HG03565 (cell line): ENCODE measurements at regions not wholly inside any gene's neighbourhood (a gene's known extent, or its start where the extent isn't known, plus 50 kb on each side); places are given as distances from the start of the nearest gene placed in this dataset.

Source experiments
- ATAC-seq: cut with Tn5 transposase; IDR thresholded peaks from one replicate; pipeline ENCODE4 v1.9.1; 2021; ENCODE audit warnings: mild to moderate bottlenecking, moderate library complexity; ENCODE audit not compliant: unreplicated experiment

DNA sequence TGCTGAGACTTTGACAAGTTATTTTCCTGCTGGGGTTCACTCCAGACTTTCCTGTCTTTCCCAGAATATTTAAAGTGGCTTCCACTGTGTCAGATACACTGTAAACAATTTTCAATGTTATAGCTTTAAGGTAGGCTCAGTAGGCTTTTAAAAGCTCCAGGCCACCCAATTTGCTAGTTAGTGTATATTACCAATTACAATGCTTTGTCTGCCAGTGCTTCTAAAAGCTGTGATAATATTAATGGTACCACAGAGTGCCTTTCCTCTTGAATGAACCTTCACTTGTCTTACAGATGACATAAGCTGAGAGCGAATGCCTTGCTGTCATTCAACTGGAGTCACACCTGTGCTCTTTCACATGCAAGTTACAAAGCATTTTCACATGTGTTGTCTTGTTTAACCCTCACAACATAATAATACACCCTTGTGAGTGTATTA, 239.7 kb upstream of the HTR2A start:
- ATAC-seq: no peak

DNA sequence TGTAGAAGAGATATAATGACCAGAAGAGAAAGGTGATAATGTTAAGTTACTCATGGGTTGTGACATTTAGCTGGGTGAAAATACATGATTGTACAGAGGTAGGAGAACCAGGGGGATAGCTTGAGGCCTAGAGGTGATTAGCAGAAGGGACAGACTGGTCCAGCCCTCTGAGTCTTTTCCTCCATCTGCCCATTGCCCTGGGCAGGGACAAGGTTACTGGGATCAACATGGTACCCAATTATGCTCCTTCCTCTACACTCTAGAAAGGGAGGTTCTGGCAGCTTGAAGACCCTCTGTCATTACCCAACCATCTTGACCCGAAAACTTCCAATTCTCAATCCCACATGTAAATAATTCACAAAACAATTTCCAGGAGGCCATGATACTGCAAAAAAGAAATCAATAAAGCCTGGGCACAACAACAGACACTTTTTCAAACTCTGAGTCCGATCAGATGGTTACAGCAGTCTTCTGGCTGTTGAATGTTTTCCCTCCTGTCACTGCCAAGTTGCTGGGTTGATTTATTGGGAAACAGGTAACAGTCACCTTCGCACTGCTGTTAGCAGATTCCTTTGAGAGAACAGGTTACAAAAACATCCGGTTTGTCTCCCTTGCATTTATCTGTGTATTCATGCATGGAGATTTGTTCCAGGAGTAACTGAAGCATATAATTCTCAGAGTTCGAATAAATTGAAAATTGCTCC, 239.1 kb upstream of the HTR2A start:
- ATAC-seq: no peak

DNA sequence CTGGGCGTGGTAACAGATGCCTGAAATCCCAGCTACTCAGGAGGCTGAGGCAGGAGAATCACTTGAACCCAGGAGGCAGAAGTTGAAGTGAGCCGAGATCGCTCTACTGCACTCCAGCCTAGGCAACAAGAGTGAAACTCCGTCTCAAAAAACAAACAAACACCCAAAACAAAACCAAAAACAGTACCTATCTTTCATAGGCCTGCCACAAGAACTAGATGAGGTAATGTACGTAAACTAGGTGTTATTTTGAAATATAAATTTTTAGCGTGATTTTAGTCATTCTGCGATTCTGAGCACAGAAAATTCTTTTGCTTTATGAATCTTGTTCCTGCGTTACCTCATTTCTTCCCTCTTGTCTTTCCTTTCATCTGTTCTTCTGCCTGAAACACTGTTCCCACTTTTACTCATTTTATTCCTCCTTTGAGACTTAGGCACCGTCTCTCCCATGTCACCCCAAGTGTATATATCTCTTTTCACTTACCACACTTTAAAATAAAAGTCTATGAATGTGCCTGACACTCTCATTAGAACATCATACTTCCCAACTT, 238.2 kb upstream of the HTR2A start:
- ATAC-seq: peak; percentile 54

DNA sequence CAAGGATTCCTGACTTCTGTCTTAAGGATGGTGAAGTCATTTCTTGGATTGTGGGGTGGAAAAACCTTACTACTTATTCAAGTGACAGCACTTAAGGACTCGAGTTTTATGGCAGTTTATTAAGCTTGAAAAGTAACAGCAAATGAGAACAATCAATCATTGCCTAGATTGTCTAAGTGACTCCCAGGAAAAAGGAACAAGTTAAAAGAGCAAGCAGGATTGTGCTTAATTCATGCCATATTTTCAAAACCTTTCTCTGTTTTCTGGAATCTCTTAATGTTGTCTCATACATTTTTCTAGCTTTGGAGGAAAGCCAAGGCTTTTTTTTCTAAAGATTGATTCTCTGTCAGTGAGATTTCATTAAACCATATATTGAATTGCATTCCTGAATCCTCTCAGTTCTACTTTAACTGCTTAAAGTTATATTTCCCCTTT, 236.2 kb upstream of the HTR2A start:
- ATAC-seq: no peak

DNA sequence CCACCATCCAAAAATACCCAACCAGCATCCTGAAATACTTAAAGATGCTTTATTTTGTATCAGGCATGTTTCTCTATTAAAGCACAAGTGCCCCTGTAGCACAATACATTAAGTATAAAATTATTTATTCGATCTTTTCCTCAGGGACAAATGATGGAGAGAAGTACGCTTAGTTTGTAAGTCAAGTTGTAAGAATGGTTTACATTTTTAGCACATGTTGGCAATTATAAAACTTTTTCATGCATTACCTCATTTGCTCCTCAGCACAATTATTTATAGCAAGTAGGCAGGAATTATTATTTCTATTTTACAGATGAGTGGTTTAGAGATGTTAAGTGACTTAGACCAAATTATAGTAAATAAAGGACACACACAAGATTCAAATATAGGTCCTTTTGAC, 232.6 kb upstream of the HTR2A start:
- no peak for ATAC-seq

DNA sequence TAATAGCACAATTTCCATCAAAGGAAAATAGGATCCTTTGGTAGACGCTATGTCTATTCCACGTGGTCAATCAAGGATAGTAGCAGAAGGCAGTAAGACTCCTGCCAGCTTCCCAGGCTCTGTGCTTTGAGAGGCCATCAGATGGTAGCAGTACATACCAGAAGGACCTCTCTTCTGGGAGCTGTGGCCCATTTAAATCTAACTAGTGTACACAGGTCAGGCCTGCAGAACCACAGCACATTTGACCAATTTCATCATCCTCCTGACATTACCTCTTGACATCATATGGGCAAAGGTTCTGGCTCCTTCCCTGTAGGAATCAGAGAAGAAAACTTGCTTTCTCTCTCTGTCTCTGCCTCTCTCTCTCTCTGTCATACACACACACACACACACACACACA, 229.6 kb upstream of the HTR2A start:
- no peak for ATAC-seq

DNA sequence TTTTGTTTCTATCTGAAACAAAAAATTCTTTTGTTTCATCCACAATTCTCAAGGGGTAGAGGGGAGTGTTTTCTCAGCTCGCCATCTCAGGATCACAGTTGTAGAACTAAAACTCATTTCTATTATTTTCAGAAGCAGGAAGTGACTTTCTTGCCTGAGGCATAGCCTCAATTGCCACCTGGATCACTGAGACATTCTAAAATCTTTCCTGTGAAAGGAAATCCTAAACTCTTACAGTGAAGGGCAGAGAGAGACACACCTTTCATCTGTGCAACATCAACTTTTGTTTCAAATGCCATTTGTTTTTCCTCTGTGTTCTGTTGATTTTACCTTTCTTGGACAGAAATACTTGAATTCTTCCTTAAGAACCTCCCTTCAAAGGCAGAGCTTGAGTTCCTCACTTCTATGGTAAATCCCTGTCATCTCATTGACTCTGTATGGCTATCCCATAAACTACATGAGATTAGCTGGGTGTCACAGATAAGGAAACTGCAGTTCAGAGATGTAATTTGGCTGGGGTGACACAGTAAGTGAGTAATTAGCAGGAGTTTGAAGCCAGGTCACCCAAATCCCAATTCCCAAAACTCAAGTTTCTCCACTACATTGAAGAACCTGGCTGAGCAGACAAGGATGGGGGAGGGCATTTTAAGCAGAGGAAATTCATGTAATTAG, 224.4 kb upstream of the HTR2A start:
- no peak for ATAC-seq

DNA sequence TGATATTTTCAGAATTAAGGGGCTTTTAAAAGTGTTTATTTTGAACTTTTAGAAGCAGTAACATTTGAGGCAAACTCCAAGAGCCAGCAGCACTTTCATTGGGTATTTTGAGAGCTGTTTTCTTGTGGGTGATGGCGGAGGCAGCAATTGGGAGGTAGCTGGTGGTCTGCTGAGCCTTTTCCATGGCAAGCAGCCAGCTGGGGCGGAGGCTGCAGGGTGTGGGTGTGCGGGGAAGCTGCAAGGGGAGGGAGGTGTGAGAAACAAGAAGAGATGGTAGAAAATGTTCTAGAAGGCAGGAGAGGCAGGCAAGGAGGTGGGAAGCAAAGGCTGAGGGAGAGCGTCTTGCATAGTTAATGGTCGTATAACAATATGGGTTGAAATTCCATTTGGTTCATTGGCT, 223.4 kb upstream of the HTR2A start:
- ATAC-seq: no peak

DNA sequence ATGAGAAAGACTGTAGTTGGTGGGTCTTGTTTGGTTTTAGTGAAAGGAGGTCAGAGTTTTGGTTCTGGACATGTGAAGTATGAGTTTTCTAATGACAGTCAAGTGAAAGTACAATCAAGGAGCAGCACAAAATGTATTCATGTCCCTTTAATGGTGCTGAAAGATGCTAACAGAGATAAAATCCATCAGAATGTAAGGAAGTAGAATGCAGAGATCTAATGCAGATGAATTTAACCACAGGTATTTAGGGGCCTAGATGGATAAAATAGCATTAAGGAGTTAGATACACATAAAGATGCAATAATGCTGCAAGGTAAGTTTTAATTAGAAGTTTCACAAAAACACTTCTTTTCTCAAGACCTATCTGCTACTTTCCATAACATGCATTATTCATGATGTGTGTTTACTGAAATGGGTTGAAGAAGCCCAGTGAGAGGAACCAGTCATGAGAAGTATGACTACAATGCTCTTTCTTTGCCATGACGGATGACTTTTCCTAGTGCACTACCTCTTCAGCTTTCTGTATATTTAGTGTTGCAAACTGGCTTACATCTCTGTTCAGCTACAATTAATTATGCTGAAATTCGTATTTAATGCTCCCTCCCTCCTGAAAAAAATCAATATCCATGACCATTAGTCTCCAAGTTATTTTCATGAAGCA, 222.9 kb upstream of the HTR2A start:
- ATAC-seq: no peak

DNA sequence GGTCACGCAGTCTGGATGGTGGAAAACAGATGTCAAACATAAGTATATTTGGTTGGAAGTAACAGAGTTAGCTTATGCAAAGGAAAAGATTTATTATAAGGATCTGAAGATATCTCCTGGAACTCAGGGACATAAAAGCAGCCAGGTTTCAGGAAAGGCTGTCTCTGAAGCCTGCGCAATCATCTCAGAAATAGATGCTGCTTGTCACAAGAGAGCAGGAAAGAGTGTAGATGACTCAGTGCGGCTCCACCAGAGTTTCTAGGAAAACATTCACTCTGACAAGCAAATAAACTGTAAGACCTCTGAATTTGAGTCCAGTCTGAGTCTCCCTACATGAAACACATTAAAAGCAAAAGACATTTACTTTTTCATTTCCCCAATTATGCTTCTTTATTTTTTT, 220.4 kb upstream of the HTR2A start:
- no peak for ATAC-seq

DNA sequence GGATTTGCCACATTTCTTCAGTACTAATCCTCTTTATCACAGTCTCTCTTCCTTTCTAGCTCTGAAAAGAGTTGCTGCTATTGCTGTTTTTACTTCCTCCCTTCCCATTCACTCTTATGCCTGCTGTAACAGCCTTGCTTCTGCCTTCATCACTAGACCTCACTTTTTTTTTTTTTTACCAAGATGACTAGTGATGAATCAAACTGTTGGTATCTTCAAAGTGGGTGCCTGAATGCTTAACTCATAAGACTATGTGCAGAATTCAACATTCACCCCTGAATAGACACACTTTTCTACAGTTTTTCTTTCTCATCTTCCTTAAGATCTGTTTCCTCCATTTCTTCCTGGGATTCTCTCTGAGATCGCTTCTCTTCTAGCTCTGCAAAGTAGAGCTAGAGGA, 217.2 kb upstream of the HTR2A start:
- ATAC-seq: no peak

DNA sequence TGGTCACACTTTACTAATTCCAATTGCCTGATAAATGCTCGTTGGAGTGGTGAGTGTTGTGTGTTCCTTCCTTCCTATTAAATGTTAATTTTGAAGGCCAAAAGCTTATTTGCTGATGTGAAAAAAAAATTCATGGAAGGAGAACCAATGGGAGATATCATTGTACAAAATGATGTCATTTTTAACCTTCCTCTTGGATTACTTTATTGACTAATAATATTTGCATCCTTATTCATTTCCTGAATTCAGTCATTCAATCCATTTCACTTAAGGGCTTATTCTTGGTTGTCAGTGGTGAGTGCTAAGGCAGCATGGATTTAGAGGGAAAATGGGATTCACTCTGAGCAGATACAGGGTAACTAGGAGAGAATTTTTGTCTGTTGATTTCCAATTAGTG, 216.0 kb upstream of the HTR2A start:
- ATAC-seq: no peak

DNA sequence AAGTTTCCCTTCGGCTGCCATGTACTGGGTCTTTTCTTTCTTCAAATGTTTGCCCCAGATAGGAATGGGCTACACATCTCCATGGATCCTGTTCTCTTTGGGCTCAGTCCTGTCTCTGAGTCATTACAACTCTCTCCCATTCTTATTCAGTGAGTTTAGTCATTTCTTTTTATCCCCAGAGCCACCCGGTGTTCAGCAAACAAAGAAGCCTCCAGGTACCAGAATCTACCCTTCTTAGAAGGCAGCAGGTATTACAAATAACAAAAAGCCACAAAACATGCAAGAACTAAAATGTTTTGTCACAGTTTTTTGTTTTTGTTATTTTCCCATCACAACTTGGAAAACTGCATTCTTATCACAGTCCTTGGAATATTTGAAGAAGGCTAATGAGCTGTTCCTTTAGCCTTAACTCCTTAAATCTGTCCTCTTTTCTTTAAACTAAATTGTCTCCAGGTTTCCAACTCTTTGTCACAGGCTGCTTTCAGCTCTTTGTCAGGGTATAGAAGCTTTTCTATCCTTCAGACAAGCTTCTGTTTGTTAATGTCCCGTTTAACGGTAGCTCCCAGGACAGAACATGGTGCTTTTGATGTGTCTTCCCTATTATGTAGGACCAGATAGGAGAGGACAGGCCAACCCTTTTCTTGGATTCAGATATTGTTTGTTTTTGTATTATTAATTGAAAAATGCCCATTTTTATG, 215.5 kb upstream of the HTR2A start:
- ATAC-seq: no peak

DNA sequence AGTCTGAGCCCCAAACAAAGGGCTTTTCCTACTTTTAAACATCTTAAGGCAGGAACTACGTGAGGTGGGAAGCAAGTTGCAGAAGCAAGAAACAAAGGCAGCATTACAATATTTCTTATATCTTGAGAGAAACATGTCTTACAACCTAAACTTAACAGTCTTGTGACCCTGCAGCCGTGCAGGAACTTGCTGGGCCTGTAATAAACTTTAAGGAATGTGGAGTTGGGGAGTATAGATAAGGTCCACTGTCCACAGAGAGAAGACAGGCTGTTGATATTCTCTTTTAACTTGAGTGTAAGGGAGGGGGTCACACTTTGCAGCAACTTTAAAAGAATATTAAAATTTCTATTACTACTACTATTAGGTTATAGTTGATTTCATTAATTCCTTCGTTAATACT, 214.6 kb upstream of the HTR2A start:
- ATAC-seq: no peak

DNA sequence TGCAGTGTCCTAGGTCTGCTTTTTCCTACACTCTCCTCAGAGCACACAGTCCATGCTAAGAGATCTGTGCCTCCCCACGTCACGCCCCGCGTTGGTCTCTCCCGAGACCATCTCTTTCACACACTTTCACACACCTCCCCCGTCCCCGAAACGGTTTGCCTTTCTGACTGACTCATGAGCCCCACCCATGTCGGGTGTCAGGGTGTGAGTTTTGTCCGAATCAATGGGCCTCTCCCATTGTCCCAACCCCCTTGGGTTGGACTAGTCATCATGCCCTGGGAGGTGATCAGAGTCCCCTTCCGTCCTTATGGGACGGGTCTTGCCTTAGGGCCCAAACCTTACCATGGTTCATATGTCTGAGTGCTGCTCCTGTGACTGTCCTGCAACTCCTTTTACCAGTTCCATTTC, 214.0 kb upstream of the HTR2A start:
- ATAC-seq: no peak

DNA sequence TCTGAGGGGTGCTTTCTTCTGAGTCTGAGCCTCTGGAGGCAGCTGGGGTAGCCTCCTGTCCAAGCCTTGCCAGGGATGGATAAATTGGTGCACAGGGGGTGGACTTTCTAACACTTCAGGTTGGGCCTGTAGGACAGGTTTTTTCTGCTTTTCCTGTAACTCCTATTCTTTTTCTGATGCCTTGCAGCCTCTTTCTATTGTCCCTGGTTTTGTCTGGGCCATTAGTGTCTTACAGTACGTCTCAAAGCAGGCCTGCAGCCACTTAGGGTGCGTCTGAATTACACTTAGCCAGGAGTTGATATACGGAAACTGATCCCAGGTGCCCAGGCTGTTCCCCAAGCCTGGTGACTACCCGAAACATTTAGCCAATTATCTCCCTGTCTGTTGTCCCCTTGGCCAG, 213.3 kb upstream of the HTR2A start:
- no peak for ATAC-seq

DNA sequence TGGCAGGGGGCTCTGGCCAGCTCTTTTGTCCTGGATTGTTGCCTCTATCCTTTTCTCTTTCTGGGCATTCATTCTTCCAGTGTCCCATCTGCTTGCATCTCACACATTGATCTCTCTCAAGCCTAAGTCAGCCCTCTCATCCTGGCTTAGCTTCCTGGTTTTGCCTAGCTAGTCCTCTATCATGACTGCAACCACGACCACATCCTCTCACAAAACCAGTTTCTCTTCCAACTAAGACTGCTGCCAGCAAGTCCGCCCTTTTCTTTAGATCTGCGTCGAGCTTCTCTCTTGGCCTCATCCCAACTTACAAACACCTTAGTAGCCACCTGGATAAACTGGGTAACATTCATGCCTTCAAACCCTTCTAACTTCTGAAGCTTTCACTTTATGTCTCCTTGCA, 212.2 kb upstream of the HTR2A start:
- peak; percentile 83 for ATAC-seq

DNA sequence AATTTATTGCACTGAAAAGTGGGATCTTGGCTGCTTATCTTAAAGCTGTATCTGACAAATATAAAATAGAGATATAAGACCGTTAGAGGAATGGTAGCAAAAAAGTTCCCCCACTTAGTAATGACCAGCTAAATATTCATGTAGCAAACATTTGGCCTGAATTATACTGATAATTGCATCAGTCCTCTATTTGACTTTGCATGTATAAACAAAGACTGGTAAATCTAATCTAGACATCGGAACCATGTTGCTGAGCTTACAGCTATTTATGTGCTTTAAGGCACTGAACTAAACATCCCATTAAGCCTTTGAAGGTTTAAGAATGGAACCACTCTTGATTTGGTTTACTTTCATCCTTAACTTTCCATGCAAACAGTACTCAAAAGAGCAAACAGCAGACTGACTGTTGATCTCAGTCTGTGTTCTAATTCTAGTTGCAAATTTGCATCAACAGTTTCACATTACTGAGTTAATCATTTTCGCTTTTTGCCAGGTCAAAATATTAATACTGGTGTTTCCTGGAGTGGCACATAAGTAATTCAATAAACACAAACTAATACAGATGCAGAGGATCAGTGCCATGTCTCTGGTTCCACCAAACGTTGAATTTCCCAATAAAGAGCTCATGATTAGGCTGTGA, 203.5 kb upstream of the HTR2A start:
- ATAC-seq: peak; percentile 91

DNA sequence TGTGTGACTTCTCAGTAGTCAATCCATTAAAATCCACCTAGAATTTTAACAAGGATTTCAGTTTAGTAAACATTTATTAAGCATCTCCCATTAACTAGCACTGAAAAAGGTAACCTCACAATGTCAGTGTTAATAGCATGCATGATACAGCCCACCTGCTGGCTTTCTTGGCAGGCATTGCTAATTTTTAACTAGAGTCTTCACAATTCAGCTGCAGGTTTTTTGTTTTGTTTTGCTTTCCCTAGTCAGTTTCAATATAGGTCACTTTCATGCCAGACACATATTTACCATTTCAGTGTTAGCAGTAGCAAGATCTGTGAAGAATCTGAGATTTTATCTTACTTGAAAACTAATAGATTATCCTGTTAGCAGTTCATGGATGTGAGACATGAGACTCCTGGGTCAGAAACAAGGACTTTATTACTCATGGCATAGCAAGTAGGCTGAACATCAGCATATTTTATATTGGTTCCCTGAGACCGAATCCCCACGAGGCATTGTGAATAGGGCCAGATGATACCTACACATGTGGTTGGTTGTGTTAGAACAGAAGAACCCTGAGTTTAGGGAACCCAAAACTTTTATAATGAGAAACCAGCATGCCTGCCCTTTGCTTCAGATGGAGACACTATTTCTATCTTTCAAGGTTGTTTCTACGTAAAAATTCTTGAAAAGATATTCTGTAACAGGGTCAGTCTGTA, 198.0 kb upstream of the HTR2A start:
- ATAC-seq: peak; percentile 69

DNA sequence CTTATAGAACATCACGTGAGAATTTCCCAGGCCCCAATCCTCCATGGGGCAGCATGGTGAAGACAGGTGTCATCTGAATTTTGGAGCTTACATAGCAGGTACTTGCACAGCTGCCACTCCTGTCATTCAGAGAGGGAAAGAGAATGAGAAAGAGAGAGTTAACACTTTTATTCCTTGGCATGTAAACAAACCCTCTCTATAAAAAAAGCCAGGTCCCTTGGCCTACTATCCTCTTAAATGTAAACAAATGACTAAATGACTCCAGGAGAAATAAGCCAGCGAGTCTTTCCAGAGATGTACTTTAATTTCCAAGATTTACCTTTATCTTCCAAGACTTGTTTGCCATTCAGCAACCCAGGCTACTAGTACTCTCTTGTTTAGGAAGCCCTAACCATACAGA, 195.3 kb upstream of the HTR2A start:
- no peak for ATAC-seq
